SU-DHL-6 (cell line): ENCODE measurements at regions not wholly inside any gene's neighbourhood (a gene's known extent, or its start where the extent isn't known, plus 50 kb on each side); places are given as distances from the start of the nearest gene placed in this dataset.

Experiments used
- H2AFZ ChIP-seq: fragments of 200-600 bp; sonication (generic); 2 replicates; pipeline ENCODE4 v1.6.1; 2014; ENCODE audit warnings: low read depth, mild to moderate bottlenecking, moderate library complexity, mixed read lengths, antibody characterized with exemption, low read length; ENCODE audit not compliant: severe bottlenecking
- H3F3A ChIP-seq: fragments of 200-600 bp; shearing (Covaris generic); 2 replicates; pipeline ENCODE4 v1.6.0; 2016; ENCODE audit warnings: antibody characterized with exemption, mild to moderate bottlenecking; ENCODE audit not compliant: insufficient read depth
- H3K27ac ChIP-seq: fragments of 200-600 bp; sonication (generic); 2 replicates; pipeline ENCODE4 v1.5.1; 2016; ENCODE audit warnings: low read depth, mild to moderate bottlenecking, low read length, moderate library complexity, mixed read lengths
- H3K27me3 ChIP-seq: fragments of 200-600 bp; sonication (generic), shearing (Covaris generic); 2 replicates; pipeline ENCODE4 v1.6.0; 2014; ENCODE audit warnings: mild to moderate bottlenecking, low read length
- H3K36me3 ChIP-seq: fragments of 200-600 bp; sonication (generic); 2 replicates; pipeline ENCODE4 v1.6.1; 2014; ENCODE audit warnings: mild to moderate bottlenecking, low read length, mixed read lengths
- H3K4me2 ChIP-seq: fragments of 300-600, 200-600 bp; shearing (Covaris generic), sonication (generic); 2 replicates; pipeline ENCODE4 v1.6.0; 2014; ENCODE audit warnings: low read length, low read depth, mild to moderate bottlenecking; ENCODE audit not compliant: poor library complexity, severe bottlenecking
- H3K4me3 ChIP-seq: fragments of 200-600 bp; sonication (generic); 2 replicates; pipeline ENCODE4 v1.5.1; 2014; ENCODE audit warnings: antibody characterized with exemption, low read length, mild to moderate bottlenecking, mixed read lengths; ENCODE audit not compliant: insufficient read depth, poor library complexity, severe bottlenecking
- H3K79me2 ChIP-seq: fragments of 200-600 bp; sonication (generic); 2 replicates; pipeline ENCODE4 v1.6.1; 2014; ENCODE audit warnings: mild to moderate bottlenecking, low read length, moderate library complexity; ENCODE audit not compliant: insufficient read depth
- H3K9ac ChIP-seq: fragments of 200-600 bp; sonication (generic); 2 replicates; pipeline ENCODE4 v1.7.0; 2014; ENCODE audit warnings: mild to moderate bottlenecking, low read length
- H3K9me2 ChIP-seq: fragments of 200-600 bp; sonication (generic); replicated peaks from 2 replicates; pipeline ENCODE4 v1.6.1; 2014; ENCODE audit warnings: low read length; ENCODE audit not compliant: insufficient read depth
- H3K9me3 ChIP-seq: fragments of 200-600 bp; sonication (generic); 2 replicates; pipeline ENCODE4 v1.6.1; 2014; ENCODE audit warnings: low read length, mixed read lengths; ENCODE audit not compliant: insufficient read depth
- H4K20me1 ChIP-seq: fragments of 200-600 bp; sonication (generic); 2 replicates; pipeline ENCODE4 v1.6.1; 2014; ENCODE audit warnings: low read depth, mild to moderate bottlenecking, antibody characterized with exemption, low read length, moderate library complexity, mixed read lengths
- EZH2phosphoT487 ChIP-seq: fragments of 200-600 bp; sonication (generic), shearing (Covaris generic); conservative IDR thresholded peaks from 2 replicates; pipeline ENCODE4 v1.6.1; 2018; ENCODE audit warnings: mild to moderate bottlenecking, antibody characterized with exemption, low read length, moderate library complexity, mixed read lengths
- TF ChIP-seq, protein P1 (sequence below): fragments of 200-600 bp; sonication (generic); IDR thresholded peaks from one replicate; pipeline ENCODE4 v1.5.1; 2017; ENCODE audit warnings: antibody characterized with exemption, mild to moderate bottlenecking, low read length, moderate library complexity; ENCODE audit not compliant: insufficient read depth, poor library complexity, severe bottlenecking

DNA sequence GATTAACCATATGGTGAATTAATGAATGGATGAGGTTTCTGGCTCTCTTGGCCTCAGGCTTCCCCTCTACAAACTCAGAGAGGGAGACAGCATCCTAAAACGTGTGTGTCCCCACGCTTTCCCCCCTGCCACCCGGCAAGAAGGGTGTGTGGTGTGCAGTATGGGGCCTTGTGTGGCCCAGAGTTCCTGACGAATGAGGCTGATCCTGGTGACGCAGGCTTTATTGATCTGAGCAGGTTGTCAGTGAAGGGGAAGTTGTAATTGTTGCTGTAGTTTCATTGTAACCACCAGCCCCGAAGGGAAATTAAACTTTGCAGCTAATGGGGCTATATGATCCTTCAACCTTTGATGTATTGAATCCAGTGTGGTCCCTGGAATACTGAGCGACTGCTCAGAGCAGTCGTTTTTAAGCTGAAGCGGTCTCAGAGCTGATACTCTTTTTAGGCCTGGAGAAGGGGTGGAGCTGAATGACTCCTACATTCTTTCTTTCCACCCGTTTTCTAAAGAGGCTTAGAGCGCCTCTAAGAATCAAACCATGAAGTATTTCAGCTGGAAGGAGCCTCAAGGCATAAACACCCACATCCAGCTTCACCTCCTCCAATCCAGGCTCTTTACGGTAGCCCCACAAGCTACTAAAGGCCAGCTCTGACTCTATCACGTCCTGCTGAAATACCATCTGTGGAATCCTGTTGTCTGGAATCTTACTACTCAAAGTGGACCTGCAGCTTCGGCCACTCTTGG is 284.7 kb downstream of the MIAT start:
- TF ChIP-seq EZH2phosphoT487: no peak
- TF ChIP-seq, protein P1, sequence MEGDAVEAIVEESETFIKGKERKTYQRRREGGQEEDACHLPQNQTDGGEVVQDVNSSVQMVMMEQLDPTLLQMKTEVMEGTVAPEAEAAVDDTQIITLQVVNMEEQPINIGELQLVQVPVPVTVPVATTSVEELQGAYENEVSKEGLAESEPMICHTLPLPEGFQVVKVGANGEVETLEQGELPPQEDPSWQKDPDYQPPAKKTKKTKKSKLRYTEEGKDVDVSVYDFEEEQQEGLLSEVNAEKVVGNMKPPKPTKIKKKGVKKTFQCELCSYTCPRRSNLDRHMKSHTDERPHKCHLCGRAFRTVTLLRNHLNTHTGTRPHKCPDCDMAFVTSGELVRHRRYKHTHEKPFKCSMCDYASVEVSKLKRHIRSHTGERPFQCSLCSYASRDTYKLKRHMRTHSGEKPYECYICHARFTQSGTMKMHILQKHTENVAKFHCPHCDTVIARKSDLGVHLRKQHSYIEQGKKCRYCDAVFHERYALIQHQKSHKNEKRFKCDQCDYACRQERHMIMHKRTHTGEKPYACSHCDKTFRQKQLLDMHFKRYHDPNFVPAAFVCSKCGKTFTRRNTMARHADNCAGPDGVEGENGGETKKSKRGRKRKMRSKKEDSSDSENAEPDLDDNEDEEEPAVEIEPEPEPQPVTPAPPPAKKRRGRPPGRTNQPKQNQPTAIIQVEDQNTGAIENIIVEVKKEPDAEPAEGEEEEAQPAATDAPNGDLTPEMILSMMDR: no peak
- no peak overlapping the region for H2AFZ ChIP-seq

DNA sequence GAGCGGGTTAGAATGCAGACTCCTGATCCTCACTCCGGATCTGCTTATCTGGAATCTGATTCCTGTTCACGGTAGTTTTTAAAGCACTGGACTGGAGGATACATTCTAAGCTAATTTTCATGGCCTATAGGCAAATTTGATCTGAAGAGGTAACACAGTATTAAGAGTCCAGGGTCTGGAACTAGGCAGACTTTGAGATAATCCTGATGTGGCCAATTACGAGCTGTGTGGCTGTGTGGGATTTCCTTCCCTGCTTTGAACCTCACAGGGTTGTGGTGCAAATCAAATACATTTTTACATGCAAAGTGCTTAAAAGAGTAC is 285.2 kb downstream of the MIAT start:
- Histone ChIP-seq H3K4me3 (no peak overlapping the region), H3K27ac (no peak overlapping the region), H3K9me3 (no peaks in the 10 kb centered on the region), H3K9me2 (no peaks in the 10 kb centered on the region), H4K20me1 (no peaks in the 10 kb centered on the region), H3K4me2 (no peak overlapping the region), H2AFZ (no peak overlapping the region), H3F3A (no peaks in the 10 kb centered on the region), H3K36me3 (no peaks in the 10 kb centered on the region), H3K79me2 (no peaks in the 10 kb centered on the region), H3K27me3 (no peaks in the 10 kb centered on the region), H3K9ac (no peak overlapping the region)
- TF ChIP-seq, protein P1: no peak
- TF ChIP-seq EZH2phosphoT487: no peak

More for the DNA sequence above, 284.7 kb downstream of the MIAT start:
- H3F3A ChIP-seq: no peaks in the 10 kb centered on the region
- H3K9ac ChIP-seq: no peak overlapping the region
- no peaks in the 10 kb centered on the region for H3K9me3 ChIP-seq
- H3K36me3 ChIP-seq: no peaks in the 10 kb centered on the region
- H4K20me1 ChIP-seq: no peaks in the 10 kb centered on the region
- H3K9me2 ChIP-seq: no peaks in the 10 kb centered on the region
- H3K79me2 ChIP-seq: no peaks in the 10 kb centered on the region
- H3K27me3 ChIP-seq: no peaks in the 10 kb centered on the region
- no peak overlapping the region for H3K4me3 ChIP-seq
- H3K27ac ChIP-seq: no peak overlapping the region
- no peak overlapping the region for H3K4me2 ChIP-seq

DNA sequence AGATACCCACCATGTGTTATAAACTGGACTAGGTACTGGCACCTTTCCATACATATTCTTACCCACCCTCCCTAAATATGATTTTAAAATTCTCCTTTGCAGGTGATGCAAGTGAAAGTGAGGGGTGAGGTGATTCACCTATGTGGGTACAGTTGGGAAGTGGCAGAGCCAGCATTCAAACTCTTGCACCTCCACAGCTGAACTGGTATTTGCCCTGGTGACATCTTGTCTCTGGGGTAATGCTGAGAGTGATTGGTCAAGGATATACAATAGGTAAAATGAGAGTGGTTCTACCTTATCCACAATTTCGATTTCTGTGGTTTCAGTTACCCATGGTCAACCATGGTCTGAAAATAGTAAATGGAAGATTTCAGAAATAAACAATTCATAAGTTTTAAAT is 288.2 kb downstream of the MIAT start:
- no peak overlapping the region for H3K9ac ChIP-seq
- H3K79me2 ChIP-seq: no peaks in the 10 kb centered on the region
- H3K27ac ChIP-seq: no peak overlapping the region
- no peak overlapping the region for H3K4me3 ChIP-seq
- no peaks in the 10 kb centered on the region for H4K20me1 ChIP-seq
- H3K27me3 ChIP-seq: no peaks in the 10 kb centered on the region
- TF ChIP-seq, protein P1: no peak
- no peak for TF ChIP-seq EZH2phosphoT487
- H3F3A ChIP-seq: no peaks in the 10 kb centered on the region
- H3K9me3 ChIP-seq: no peaks in the 10 kb centered on the region
- H2AFZ ChIP-seq: no peak overlapping the region
- no peak overlapping the region for H3K4me2 ChIP-seq
- no peaks in the 10 kb centered on the region for H3K36me3 ChIP-seq
- H3K9me2 ChIP-seq: no peaks in the 10 kb centered on the region
